Stomach smooth muscle (tissue), 2 donors: ENCODE measurements at regions not wholly inside any gene's neighbourhood (a gene's known extent, or its start where the extent isn't known, plus 50 kb on each side); places are given as distances from the start of the nearest gene placed in this dataset.
A peak's percentile ranks its signal among the peaks of the same experiment; 100 is the strongest.
"Not testable (repeated sequence)": the region's sequence is repeated elsewhere in the genome, so short reads cannot be mapped to it uniquely, and the experiment has no call there.

Source experiments
- H3K27ac ChIP-seq: one replicate; pipeline ENCODE4 v1.7.0; 2013; ENCODE audit warnings: mild to moderate bottlenecking, low read length, inconsistent platforms
- H3K27me3 ChIP-seq, 2 donors: one replicate each; pipeline ENCODE4 v1.7.0; 2013; ENCODE audit warnings: low read length in 2 of 2; ENCODE audit not compliant: insufficient read depth in 2 of 2, control insufficient read depth in 1 of 2
- H3K36me3 ChIP-seq, 2 donors: one replicate each; pipeline ENCODE4 v1.7.0; 2013; ENCODE audit warnings: low read length in 2 of 2; ENCODE audit not compliant: control insufficient read depth in 2 of 2, insufficient read depth in 2 of 2
- H3K4me1 ChIP-seq: one replicate; pipeline ENCODE4 v1.7.0; 2013; ENCODE audit warnings: low read length; ENCODE audit not compliant: control insufficient read depth, insufficient read depth
- H3K4me3 ChIP-seq, 2 donors: one replicate each; pipeline ENCODE4 v1.7.0; 2013; ENCODE audit warnings: low read length in 2 of 2
- H3K9ac ChIP-seq, 2 donors: one replicate each; pipeline ENCODE4 v1.7.0; 2013; ENCODE audit warnings: low read length in 2 of 2, mild to moderate bottlenecking in 1 of 2
- H3K9me3 ChIP-seq, 2 donors: one replicate each; pipeline ENCODE4 v1.7.0; 2013; ENCODE audit warnings: low read length in 2 of 2; ENCODE audit not compliant: control insufficient read depth in 2 of 2
- donor health status: healthy.
- donor health status: Pancreatic carcinoma.

DNA sequence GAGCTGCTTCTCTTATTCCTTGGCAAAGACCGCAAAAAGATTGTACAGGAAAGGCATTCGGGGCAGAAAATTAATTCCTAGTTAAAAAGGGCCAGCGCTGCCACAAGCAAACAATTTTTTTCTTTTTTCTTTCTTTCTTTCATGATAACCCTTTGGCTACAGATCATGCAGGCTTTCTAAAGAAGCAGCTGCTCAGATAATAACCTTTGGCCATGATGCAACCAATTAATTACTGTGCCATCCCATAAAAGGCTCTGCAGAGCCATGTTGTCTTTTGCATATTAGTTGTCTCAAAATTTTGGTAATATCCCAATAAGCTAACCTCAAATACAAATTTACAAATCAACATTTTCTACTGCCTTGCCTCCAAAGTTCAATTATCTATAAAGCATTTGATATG, 758.4 kb upstream of the SEMA6A start:
- H3K4me1 ChIP-seq: no peaks in the 10 kb centered on the region
- H3K27ac ChIP-seq: no peak overlapping the region
- no peak overlapping the region for H3K9ac ChIP-seq
- no peaks in the 10 kb centered on the region for H3K27me3 ChIP-seq
- no peak overlapping the region for H3K4me3 ChIP-seq
- H3K9me3 ChIP-seq: no peaks in the 10 kb centered on the region
- no peaks in the 10 kb centered on the region for H3K36me3 ChIP-seq

DNA sequence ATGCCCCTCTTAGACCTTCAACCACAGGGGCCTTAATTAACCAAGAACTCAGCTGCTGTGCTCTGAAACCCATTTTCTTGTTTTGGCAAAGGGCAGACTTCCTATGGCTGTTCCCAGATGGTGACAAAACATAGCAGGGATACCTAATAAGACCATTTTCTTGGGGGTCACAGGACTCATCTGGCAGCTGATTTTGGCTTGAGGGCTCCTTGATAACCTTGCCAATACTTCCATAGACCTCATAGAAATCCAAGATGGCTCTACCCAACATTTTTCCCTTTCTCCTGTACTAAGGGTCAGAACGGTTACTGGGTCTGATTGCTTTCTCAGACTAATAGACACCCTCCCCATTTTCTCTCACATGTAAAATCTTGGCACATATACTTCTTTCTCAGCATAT, 757.7 kb upstream of the SEMA6A start:
- no peak overlapping the region for H3K4me3 ChIP-seq
- no peaks in the 10 kb centered on the region for H3K36me3 ChIP-seq
- no peaks in the 10 kb centered on the region for H3K27me3 ChIP-seq

GRCh38 chr5:117327511-117327910, 752.9 kb upstream of the SEMA6A start:
- H3K4me3 ChIP-seq: no peak overlapping the region
- no peak overlapping the region for H3K9ac ChIP-seq
- no peaks in the 10 kb centered on the region for H3K36me3 ChIP-seq
- H3K27ac ChIP-seq: no peak overlapping the region
- no peaks in the 10 kb centered on the region for H3K4me1 ChIP-seq
- H3K9me3 ChIP-seq: no peaks in the 10 kb centered on the region
- no peaks in the 10 kb centered on the region for H3K27me3 ChIP-seq

More for the DNA sequence above, 757.7 kb upstream of the SEMA6A start:
- no peak overlapping the region for H3K27ac ChIP-seq
- no peak overlapping the region for H3K9ac ChIP-seq
- no peaks in the 10 kb centered on the region for H3K9me3 ChIP-seq
- H3K4me1 ChIP-seq: no peaks in the 10 kb centered on the region

DNA sequence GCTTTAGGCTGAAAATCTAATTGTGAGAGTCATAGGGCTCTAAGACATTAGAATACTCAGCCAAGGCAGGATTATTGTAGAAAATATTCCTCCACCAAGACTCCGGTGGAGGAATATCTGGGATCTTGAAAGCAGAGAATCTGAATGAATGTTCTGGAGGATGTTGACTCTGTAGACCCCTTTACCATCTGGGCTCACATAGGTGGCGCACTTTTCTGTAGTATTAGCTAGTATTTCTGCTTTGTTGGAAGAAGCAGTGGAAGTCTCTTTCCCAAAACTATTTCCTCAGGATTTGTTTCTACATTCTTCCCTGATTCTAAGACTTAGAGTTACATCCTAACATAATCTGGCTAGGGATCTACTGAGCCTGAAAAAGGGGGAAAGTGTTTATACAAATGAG, 752.4 kb upstream of the SEMA6A start:
- Histone ChIP-seq H3K36me3 (no peaks in the 10 kb centered on the region), H3K27ac (no peak overlapping the region), H3K27me3 (no peaks in the 10 kb centered on the region), H3K4me1 (no peaks in the 10 kb centered on the region), H3K4me3 (no peak overlapping the region), H3K9me3 (no peaks in the 10 kb centered on the region), H3K9ac (no peak overlapping the region)

DNA sequence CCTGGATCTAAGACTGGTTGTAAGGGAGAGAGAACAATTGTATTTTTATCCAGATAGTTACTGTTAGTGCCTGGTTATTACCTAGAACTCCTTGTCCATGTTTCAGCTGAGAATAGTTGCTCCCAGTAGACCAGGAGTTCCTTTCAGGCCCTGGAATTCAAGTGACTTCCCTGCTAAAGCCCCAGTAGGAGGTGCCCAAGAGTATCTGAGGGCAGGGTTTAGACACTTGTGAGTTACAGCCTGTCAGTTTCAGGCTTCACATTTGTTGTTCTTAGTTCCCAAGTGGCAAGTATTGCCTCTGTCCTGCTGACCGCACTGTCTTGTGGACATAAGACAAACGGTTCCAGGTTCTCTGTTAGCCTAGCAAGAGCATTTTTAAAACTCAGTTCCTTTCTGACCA, 743.9 kb upstream of the SEMA6A start:
- no peaks in the 10 kb centered on the region for H3K9me3 ChIP-seq
- no peak overlapping the region for H3K9ac ChIP-seq
- H3K27ac ChIP-seq: no peak overlapping the region
- no peaks in the 10 kb centered on the region for H3K27me3 ChIP-seq
- H3K4me1 ChIP-seq: no peaks in the 10 kb centered on the region
- H3K36me3 ChIP-seq: no peaks in the 10 kb centered on the region
- no peak overlapping the region for H3K4me3 ChIP-seq

DNA sequence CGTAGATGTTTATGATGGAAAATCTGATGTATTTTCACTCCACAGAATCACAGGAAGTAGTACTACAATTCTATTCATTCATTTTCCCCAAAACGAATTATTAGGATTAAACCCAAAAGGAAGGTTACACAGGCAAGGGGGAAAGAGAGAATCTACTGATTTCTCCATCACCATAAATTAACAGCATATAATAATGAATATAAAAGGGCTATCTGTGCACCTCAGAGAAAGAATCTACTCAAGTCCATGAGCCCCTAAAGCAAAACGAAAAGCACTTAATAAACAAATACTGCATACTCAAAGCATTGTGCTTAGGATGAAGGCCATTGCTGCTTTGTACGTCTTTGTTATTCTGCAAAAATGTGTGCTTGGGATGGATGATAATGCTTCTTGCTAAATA, 740.5 kb upstream of the SEMA6A start:
- no peak overlapping the region for H3K9ac ChIP-seq

GRCh38 chr5:117304512-117305107, 730.0 kb upstream of the SEMA6A start:
- H3K4me1 ChIP-seq, H3K4me3 ChIP-seq, H3K36me3 ChIP-seq, H3K27me3 ChIP-seq, H3K27ac ChIP-seq, H3K9ac ChIP-seq, H3K9me3 ChIP-seq: not testable (repeated sequence)

More for the DNA sequence above, 740.5 kb upstream of the SEMA6A start:
- Histone ChIP-seq H3K27me3 (no peaks in the 10 kb centered on the region), H3K36me3 (no peaks in the 10 kb centered on the region), H3K9me3 (no peaks in the 10 kb centered on the region), H3K27ac (no peak overlapping the region), H3K4me3 (no peak overlapping the region), H3K4me1 (no peaks in the 10 kb centered on the region)

- Histone ChIP-seq H3K4me1 (peaks cover 4% of the 10 kb centered on the region), H3K27me3 (no peaks in the 10 kb centered on the region), H3K36me3 (no peaks in the 10 kb centered on the region), H3K9me3 (no peaks in the 10 kb centered on the region), H3K4me3 (no peak overlapping the region), H3K27ac (no peak overlapping the region), H3K9ac (no peak overlapping the region)
Observed at GRCh38 chr5:117302949-117303348, 728.3 kb upstream of the SEMA6A start.

- H3K4me1 ChIP-seq: peaks cover 4% of the 10 kb centered on the region
- no peak overlapping the region for H3K27ac ChIP-seq
- H3K27me3 ChIP-seq: no peaks in the 10 kb centered on the region
- no peak overlapping the region for H3K4me3 ChIP-seq
- H3K9ac ChIP-seq: no peak overlapping the region
- H3K9me3 ChIP-seq: no peaks in the 10 kb centered on the region
- no peaks in the 10 kb centered on the region for H3K36me3 ChIP-seq
Observed at GRCh38 chr5:117302473-117302872, 727.9 kb upstream of the SEMA6A start.

GRCh38 chr5:117299936-117300328, 725.3 kb upstream of the SEMA6A start:
- no peaks in the 10 kb centered on the region for H3K9me3 ChIP-seq
- peak overlapping the region; percentile 12 for H3K27ac ChIP-seq
- no peak overlapping the region for H3K4me3 ChIP-seq
- H3K4me1 ChIP-seq: peaks cover 10% of the 10 kb centered on the region
- H3K9ac ChIP-seq: no peak overlapping the region
- H3K36me3 ChIP-seq: no peaks in the 10 kb centered on the region
- H3K27me3 ChIP-seq: no peaks in the 10 kb centered on the region

- Histone ChIP-seq H3K9ac (no peak overlapping the region), H3K27ac (peak overlapping the region; percentile 12), H3K27me3 (no peaks in the 10 kb centered on the region), H3K9me3 (no peaks in the 10 kb centered on the region), H3K4me1 (peaks cover 10% of the 10 kb centered on the region), H3K4me3 (no peak overlapping the region), H3K36me3 (no peaks in the 10 kb centered on the region)
Observed at GRCh38 chr5:117299224-117299935, 724.8 kb upstream of the SEMA6A start.
